Bone marrow (tissue), 2 donors: ENCODE measurements at regions not wholly inside any gene's neighbourhood (a gene's known extent, or its start where the extent isn't known, plus 50 kb on each side); places are given as distances from the start of the nearest gene placed in this dataset.
"Not testable (repeated sequence)": the region's sequence is repeated elsewhere in the genome, so short reads cannot be mapped to it uniquely, and the experiment has no call there.

ENCODE experiments used
- DNase-seq, 2 donors: peaks; one replicate each; lab custom pipeline; 2025; lab: John Stamatoyannopoulos, UW

DNA sequence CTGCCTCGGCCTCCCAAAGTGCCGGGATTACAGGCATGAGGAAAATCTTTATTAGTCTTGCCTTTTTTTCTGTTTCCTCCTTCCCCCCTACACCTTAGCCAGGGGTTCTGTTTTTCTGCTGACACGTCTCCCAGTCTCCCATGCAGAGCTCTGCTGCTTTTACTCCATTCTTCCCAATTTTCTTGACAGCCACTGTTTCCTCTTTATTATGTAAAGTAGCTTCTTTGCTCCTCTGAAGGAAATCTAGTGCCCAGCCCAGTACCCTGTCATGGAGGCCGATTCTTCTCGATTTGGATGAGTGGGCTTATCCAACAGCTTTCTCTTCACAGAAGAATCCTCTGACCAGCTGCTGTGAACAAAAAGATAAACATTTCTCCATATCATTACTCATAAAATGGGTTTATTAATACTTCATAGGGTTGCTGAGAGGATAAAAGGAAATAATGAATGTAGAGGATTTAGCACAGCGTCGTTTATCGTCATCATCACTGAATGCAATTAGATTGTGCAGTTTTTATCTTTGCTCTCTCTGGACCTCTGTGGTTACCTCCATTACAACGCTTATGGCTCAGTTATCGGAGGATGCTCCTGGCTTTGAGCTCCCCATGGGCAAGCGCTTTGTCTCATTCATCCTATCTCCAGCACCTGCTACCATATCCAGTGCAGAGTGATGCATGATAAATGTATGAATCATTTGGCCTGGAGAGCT, 375.6 kb upstream of the C11orf87 start:
- DNase-seq, result no peak

DNA sequence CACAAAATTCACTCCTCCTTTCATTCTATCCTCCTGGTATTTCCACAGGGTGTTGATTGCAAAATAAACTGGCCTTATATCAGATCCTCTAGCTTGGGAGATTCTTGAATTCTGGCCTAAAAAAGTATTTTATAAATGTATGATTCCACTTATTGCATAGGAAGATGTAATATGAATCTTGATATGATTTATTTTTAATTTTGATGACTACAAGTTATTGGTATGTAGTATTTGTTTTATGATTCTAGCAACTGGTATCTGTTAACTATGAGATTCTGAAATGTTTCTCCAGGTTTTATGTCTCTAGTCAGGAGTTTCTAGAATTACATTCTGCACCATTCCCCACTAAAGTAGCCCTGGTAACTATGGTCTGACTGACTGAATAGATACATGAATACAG, 373.9 kb upstream of the C11orf87 start:
- no peak for DNase-seq

DNA sequence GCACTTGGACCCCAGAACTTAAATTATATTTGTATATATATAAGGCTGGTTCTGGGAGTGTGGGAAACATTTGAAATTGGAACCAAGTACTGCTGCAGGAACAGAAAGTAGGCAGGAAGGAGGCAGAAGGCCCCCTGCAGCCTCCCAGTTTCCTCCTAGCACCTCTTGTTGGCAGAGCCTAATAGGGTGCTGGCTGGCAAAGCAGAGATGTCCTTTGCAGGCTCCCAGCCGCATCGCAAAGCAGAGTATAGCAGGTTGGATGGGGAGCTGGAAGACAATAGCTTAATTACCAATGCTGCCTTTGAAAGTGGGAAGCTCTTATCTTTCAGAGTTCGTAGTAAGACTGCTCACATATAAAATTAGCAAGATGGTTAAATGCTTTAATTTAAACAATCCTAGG, 370.8 kb upstream of the C11orf87 start:
- DNase-seq, result no peak

DNA sequence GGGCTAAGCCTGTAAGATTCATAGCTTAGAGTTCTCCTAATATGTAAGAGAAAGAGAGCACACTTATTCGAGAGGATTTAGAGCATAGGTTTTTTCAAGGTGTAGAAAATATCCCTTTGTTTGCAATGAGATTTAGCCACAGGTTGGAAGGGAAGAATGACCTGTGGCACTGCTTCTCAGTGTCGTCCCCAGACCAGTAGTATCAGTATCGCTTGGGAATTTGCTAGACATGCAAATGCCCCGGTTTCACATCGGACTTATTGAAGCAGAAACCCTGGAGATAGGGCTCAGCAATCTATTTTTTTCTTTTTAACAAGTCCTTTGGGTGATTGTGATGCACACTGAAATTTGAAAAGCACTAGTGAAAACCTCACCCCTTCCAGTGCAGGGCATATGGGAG, 362.6 kb upstream of the C11orf87 start:
- no peak for DNase-seq

DNA sequence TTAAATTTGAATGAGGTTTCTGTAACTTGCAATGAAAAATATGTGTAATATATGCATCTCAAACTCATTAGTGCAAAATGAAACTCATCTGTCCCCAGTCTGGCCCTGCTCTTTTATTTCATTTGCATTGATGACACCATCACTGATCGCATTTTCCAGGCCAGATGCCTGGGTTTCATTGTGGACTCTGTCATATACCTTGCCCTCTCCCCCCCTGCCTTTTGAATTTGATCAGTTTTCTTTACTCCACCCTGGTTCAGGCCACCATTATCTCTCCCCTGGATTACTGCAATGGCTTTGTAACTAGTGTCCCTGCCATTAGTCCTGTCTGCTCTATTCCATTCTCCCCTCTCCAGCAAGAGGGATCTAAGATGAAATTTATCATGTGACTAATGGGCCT, 360.6 kb upstream of the C11orf87 start:
- DNase-seq, result no peak

DNA sequence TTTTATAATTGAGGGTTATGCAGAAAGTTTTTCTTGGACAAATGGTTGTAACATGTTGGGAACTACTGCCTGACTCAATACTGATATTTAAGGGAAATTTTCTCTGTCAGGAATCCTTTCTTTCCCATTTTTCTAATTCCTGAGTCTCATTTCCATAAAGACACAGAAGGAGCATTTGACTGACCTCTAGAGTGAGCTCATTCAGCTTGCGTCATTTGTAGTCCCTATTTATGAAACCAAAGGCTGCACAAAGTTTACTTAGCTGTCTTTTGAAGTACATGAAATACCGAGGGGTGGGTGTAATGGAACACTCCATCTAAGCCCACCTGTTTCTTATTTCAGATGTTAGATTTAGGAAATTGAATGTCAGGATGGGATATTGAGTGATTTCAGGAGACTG, 359.5 kb upstream of the C11orf87 start:
- no peak for DNase-seq

DNA sequence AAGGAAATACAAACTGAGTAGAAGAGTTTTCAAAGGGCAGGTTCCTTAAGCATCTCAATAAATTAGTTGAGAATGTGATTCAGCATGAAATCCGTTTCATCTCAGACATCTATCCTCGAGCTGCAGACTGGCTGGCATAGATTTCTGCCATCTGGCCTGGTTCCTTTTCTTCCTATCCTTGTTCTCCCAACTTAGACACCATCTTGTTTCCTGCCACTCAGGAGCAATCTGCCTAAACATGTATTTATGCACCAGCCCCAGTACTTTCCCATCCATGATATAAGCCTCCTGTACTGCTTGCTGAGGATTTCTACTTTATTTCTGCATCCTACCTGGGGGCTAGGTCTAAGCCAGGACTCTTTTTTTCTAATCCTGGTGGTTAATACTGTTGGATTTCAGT, 359.1 kb upstream of the C11orf87 start:
- DNase-seq, result no peak

DNA sequence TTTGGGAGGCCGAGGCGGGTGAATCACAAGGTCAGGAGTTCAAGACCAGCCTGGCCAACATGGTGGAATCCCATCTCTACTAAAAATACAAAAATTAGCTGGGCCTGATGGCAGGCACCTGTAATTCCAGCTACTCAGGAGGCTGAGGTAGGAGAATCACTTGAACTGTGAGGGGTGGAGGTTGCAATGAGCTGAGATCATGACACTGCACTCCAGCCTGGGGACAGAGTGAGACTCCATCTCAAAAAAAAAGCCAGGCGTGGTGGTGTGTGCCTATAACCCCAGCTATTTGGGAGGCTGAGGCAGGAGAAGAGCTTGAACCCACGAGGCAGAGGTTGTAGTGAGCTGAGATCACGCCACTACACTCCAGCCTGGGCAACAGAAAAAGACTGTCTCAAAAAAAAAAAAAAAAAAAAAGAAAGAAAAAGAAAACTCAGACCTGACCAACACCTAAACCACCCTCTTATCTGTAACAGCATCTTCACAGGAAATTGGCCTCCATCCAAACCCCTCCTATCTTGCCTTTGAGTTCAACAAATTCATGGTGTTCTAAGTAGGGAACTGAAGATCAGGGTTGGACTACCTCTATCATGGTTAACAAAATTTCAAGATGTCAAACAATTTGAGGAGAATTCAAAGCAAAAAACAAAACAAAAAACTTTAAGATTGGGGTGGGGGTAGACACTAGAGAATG, 357.2 kb upstream of the C11orf87 start:
- not testable (repeated sequence) for DNase-seq

DNA sequence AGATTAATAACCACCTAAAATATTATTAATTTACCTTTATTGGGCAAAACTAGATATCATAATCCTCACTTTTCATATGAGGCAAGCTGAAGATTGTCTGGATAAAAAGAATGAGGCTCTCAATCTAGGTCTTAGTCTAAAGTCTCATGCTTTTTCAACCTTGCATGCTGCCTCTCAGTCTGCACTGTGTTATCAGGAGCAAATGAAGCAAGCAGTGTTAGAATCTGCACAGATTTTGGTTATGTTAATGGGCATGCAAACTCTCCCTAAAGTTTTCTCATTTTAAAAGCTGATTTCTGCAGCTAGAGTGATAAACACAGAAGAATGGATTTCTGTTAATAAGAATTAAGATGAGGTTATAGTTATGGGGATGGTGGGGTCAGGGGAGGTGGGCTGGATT, 350.7 kb upstream of the C11orf87 start:
- DNase-seq, result no peak

DNA sequence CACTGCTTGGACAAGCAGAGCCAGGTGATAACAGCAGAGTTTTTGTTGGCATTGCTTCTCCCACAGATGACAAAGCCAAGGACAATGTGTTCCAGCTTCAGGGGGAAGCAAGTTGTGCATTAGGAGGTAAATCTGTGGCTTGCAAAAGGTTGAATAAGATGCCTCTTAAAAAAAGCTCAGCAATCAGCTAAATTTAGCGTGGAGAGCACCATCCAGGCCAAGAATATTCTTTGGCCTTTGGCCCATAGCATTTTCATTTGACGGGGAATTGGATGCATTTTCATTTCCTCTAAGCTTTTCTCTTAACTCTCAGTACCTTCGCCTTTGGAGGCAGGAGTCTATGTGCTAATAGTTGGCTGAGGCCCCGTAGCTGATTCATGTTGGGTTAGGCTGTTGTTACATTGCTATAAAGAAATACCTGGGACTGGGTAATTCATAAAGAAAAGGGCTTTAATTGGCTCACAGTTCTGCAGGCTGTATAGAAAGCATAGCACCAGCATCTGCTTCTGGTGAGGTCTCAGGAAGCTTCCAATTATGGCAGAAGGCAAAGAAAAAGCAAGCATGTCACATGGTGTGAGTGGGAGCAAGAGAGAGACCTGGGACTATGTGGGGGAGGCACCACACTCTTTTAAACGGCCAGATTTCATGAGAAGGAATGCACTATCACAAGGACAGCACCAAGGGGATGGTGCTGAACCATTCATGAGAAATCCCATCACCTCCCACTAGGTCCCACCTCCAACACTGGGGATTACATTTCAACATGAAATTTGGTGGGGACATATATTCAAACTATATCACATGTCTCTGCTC, 350.1 kb upstream of the C11orf87 start:
- DNase-seq, result no peak

DNA sequence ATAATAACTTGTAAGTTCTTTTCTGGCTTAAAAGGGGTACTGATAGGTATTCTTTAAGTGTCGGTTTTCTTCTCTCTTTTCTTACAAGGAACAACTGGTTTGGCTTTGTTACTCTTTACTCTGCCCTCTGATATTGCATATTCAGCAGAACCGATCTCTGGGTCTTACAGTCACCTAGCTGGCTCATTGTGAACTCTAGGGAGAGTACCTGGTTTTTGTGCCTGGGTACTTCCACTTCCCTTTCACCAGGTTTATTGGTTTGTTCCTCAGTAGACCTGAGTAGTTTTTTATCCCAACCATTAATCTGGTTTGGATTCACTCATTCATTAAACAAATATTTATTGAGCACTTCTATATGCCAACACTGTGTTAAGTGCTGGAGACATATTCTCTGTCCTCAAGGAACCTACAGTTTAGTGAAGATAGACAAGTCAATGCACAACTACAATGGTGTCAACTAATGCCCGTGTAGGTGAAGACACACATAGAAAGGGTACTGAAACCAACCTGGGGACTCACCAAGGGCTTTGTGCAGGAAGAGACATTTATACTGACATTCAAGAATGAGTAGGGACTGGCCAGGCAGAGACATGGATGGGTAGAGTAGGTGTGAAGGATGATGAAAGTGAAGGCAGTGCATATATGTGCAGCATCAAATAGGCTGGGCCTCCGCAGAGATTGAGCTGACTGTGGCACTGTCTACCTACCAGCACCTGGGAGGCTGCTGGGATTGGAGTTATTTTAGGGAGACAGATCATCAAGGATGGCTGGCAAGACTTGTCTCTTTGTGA, 348.8 kb upstream of the C11orf87 start:
- DNase-seq, result no peak

DNA sequence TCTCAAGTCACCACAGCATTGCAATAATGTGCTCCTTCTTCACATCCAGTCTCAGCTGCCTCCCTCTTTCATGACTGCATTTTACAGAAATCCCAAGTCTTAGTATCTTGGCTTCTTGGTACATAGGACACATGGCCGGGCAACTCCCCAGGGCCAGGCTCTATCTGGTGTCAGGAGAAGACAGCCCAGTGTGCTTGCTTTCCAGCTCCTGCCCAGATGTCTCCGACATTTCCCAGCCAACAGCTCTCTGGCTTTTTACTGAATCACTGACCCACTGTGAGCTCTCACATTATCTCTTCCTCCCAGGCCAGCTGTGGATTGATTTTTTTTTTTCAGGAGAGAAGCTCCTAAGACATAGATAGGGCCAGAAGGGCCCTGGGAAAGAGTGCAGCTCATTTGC, 346.0 kb upstream of the C11orf87 start:
- no peak for DNase-seq

DNA sequence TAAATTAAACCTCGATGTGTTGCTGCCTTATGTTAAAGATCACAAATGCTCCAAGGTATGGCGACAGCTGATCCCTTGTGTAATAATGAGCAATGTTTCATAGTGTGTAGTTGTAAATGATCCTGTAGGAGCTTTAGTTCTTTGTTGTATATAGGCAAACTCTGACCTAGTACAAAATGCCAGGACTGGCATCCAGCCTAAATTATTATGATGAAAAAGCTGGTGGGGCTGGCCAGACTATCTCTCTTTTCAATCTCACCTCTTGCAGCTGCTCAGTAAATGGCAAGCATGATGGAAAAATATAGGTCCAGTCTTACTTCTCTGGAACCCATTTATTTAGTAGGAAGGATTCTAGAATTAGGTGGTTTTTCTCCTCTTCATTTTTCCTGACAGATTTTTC, 345.1 kb upstream of the C11orf87 start:
- DNase-seq, result no peak

DNA sequence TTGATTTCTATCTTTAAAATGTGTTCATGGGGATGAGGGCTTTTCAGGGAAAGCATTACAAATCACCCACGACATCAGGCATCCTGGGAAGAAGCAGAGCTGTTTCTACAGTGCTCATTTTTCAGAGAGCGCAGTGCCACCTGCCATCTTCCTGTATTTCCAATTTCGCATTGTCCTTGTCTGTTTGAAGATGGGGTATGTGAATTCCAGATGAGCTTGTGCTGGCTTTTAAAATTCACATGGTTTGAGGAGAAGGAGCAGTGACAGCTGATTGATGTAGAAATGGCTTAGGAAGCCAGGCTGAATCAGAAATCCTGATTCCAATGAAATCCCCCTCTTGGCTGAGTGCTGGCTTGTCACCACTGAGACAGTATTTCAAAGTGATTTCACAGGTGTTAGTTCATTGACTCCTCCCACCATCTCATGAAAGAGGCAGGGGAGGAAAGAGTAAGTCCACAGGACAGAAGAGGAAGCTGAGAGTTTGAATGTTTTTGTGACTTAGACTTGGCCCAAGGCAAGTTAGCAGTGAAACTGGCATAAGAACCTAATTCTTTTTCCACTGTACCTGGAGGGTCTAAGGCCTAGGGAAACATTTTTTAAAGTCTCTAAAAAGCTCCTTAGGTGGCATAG, 344.6 kb upstream of the C11orf87 start:
- no peak for DNase-seq

DNA sequence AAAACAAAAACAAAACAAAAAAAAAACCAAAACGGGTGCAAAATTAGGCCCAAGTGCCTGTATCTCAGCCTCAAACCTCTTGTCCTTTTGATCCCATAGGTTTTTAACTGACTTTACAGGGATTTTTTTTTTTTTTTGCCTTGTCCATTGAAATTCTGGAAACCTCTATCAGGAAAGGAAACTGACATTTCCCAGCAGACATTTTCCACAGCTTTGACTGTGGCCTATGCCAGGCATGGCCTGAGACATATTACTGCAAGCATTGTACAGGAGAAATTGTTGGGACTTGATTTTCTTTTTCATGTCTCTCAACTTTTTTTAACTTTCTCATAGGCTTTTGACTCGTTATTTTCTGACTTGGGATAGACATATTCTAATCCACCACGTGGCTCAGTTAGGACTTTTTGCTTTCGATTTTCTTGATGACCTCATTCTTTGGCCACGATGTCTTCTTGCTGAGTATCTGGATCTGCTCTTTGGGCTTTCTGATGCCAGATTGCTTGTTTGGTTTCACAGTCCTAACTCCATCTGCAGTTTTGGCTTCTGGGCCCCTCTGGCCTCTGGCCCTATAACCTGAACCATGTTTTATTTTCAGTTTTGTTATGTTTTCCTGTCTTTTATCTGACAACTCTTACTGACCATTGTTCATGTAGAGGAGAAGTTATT, 336.1 kb upstream of the C11orf87 start:
- no peak for DNase-seq

DNA sequence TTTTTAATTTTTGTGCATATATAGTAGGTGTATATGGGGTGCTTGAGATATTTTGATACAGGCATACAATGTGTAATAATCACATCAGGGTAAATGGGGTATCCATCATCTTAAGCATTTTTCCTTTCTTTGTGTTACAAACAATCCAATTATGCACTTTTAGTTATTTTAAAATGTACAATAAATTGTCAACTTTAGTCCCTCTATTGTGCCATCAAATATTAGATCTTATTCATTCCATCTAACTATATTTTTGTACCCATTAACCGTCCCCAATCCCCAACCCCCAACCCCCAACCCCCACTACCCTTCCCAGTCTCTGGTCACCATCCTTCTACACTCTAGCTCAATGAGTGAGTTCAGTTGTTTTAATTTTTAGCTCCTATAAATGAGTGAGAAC, 335.1 kb upstream of the C11orf87 start:
- DNase-seq, result no peak

DNA sequence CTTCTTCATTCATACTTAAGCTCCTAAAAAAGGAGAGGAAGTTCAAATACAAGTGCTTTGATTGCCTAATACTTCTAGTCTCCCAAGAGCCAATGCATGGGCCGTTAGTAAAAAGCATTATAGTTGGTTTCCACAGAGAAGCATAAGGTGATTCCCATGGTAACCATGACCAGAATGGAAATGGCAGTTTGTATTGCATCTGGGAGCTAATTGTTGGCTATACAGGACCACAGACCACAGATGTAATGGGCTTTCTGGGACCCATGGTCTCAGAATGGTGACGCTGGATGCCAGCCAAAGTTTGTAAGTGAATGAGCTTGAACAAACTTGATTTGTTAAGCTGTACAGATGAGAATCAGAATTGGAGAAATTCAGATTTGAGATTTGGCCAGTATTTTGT, 333.9 kb upstream of the C11orf87 start:
- no peak for DNase-seq

DNA sequence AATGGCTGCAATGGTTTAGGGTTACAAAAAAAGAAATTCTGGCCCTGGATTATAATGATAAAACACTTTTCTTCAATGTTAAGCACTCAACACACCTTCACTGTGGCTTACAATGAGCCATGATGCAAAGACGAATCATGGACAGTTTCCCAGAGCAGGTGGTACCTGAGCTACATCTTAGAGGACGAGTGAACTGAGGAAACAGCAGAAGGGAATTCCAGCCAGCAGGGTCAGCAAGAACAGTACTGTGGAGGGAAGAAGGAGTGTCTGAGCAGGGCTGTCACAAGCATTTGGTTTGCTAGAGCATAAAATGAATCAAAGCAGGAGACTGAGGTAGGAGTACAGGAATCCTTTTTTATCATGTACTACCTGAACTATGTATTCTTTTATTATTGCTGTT, 332.8 kb upstream of the C11orf87 start:
- DNase-seq, result no peak

DNA sequence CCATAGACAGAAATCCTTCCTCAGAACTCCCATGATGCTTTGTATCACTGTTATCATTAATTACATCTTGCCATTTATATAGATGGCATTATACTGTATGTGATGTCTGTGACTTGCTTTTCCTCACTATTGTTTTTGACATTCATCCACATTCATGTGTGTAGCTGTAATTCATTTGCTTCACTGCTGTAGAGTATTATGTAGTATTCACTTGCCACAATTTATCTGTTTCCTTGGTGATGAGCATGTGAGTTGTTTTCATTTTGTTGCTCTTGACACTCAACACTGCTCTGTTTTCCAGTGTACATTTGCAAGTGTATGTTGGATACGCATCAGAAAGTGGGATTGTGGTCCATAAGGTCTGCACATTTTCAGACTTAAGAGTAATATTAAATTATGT, 328.6 kb upstream of the C11orf87 start:
- no peak for DNase-seq

DNA sequence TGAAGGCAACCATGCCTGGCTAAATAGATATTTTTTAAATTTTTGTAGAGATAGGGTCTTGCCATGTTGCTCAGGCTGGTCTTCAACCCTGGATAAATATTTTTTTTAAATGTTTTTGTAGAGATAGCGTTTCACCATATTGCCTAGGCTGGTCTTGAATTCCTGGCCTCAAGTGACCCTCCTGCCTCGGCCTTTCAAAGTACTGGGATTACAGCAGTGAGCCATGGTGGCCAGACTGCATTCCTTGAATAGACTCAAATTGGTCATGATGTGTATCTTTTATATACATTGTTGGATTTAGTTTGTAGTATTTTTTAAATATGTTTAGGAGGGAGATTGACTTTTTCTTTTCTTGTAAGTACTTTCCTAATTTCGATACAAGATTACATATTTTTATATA, 325.7 kb upstream of the C11orf87 start:
- DNase-seq, result no peak
